ENCODE measurements at regions not wholly inside any gene's neighbourhood (a gene's known extent, or its start where the extent isn't known, plus 50 kb on each side); places are given as distances from the start of the nearest gene placed in this dataset.

GRCh38 chr6:27096834-27097511, 150.5 kb upstream of the PRSS16 start:
- intact Hi-C loops (cut with micrococcal nuclease), result loop anchor here (5.0 kb wide), 1 partner anchor 500 kb away; the partner anchor contains the start of gene ABT1

- intact Hi-C loops (cut with micrococcal nuclease), result loop anchor here (5.0 kb wide), 1 partner anchor 502 kb away; the partner anchor contains the start of gene ABT1
These were observed 148.5 kb upstream of the PRSS16 start for GRCh38 chr6:27098956-27099355.

- intact Hi-C loops (cut with micrococcal nuclease), result no loop called here
These were observed 146.6 kb upstream of the PRSS16 start for GRCh38 chr6:27100921-27101320.

GRCh38 chr6:27101824-27102223, 145.7 kb upstream of the PRSS16 start:
- intact Hi-C loops (cut with micrococcal nuclease), result no loop called here

GRCh38 chr6:27106382-27106781, 141.1 kb upstream of the PRSS16 start:
- intact Hi-C loops (cut with micrococcal nuclease), result no loop called here

- intact Hi-C loops (cut with micrococcal nuclease), result no loop called here
These were observed 135.8 kb upstream of the PRSS16 start for GRCh38 chr6:27111743-27112142.

- intact Hi-C loops (cut with micrococcal nuclease), result no loop called here
These were observed 134.5 kb upstream of the PRSS16 start for GRCh38 chr6:27112974-27113373.

- intact Hi-C loops (cut with micrococcal nuclease), result no loop called here
These were observed 128.2 kb upstream of the PRSS16 start for GRCh38 chr6:27119329-27119728.

GRCh38 chr6:27119761-27120160, 127.7 kb upstream of the PRSS16 start:
- intact Hi-C loops (cut with micrococcal nuclease), result no loop called here

- intact Hi-C loops (cut with micrococcal nuclease), result no loop called here
These were observed 125.9 kb upstream of the PRSS16 start for GRCh38 chr6:27121640-27122039.

- intact Hi-C loops (cut with micrococcal nuclease), result no loop called here
These were observed 123.2 kb upstream of the PRSS16 start for GRCh38 chr6:27124252-27124657.

GRCh38 chr6:27126046-27126814, 121.3 kb upstream of the PRSS16 start:
- intact Hi-C loops (cut with micrococcal nuclease), result no loop called here

GRCh38 chr6:27126815-27127537, 120.5 kb upstream of the PRSS16 start:
- intact Hi-C loops (cut with micrococcal nuclease), result loop anchor here (1.0 kb wide), 2 partner anchors 31 to 520 kb away; no protein-coding TSS in a partner anchor

GRCh38 chr6:27127874-27128273, 119.6 kb upstream of the PRSS16 start:
- intact Hi-C loops (cut with micrococcal nuclease), result loop anchor here (1.0 kb wide), 2 partner anchors 30 to 521 kb away; no protein-coding TSS in a partner anchor

GRCh38 chr6:27128311-27129094, 119.0 kb upstream of the PRSS16 start:
- intact Hi-C loops (cut with micrococcal nuclease), result no loop called here

- intact Hi-C loops (cut with micrococcal nuclease), result no loop called here
These were observed 118.2 kb upstream of the PRSS16 start for GRCh38 chr6:27129095-27129815.

GRCh38 chr6:27129917-27130316, 117.6 kb upstream of the PRSS16 start:
- intact Hi-C loops (cut with micrococcal nuclease), result loop anchor here (2.0 to 10.0 kb wide), 4 partner anchors 533 to 1767 kb away; partner anchors contain the start of gene ABT1

- intact Hi-C loops (cut with micrococcal nuclease), result loop anchor here (2.0 to 10.0 kb wide), 4 partner anchors 534 to 1766 kb away; partner anchors contain the start of gene ABT1
These were observed 116.7 kb upstream of the PRSS16 start for GRCh38 chr6:27130668-27131428.

- intact Hi-C loops (cut with micrococcal nuclease), result loop anchor here (1.0 to 10.0 kb wide), 10 partner anchors 347 to 1765 kb away; a partner anchor contains a TSS
These were observed 115.3 kb upstream of the PRSS16 start for GRCh38 chr6:27132282-27132531.

Data from T-helper 2 cell treated with Interferon-gamma antibody and Interleukin-4, amounts not matched to agents 100 ng/mL and 5 ng/mL, for 36 hours (primary cell).